Stimulated activated CD8-positive, alpha-beta memory T cell treated with anti-CD3 and anti-CD28 coated beads, Interleukin-12 subunit alpha, Interleukin-12 subunit beta, amount 100 ng/mL, for 24 hours (primary cell): ENCODE measurements at regions not wholly inside any gene's neighbourhood (a gene's known extent, or its start where the extent isn't known, plus 50 kb on each side); places are given as distances from the start of the nearest gene placed in this dataset.

ENCODE experiments used
- DNase-seq: peaks from one replicate; pipeline ENCODE4 v3.0.0-alpha.2; 2020; ENCODE audit errors: extremely low read depth

GRCh38 chr5:111676926-111677415, 80.0 kb downstream of the NREP start:
- no peak for DNase-seq

- DNase-seq: no peak
Measured at GRCh38 chr5:111676466-111676865, 80.5 kb downstream of the NREP start.

- no peak for DNase-seq
Measured at GRCh38 chr5:111675201-111675934, 81.6 kb downstream of the NREP start.

GRCh38 chr5:111673891-111674626, 82.9 kb downstream of the NREP start:
- no peak for DNase-seq

GRCh38 chr5:111672099-111672498, 84.9 kb downstream of the NREP start:
- no peak for DNase-seq

- DNase-seq: no peak
Measured at GRCh38 chr5:111670826-111671492, 86.0 kb downstream of the NREP start.

GRCh38 chr5:111668477-111669414, 88.2 kb downstream of the NREP start:
- no peak for DNase-seq

GRCh38 chr5:111667128-111667736, 89.8 kb downstream of the NREP start:
- no peak for DNase-seq

- DNase-seq: no peak
Measured at GRCh38 chr5:111656580-111656979, 100.4 kb downstream of the NREP start.

- DNase-seq: no peak
Measured at GRCh38 chr5:111655169-111655924, 101.6 kb downstream of the NREP start.

- no peak for DNase-seq
Measured at GRCh38 chr5:111653408-111653807, 103.6 kb downstream of the NREP start.

GRCh38 chr5:111649516-111649915, 107.5 kb downstream of the NREP start:
- DNase-seq: no peak

GRCh38 chr5:111645303-111645838, 111.6 kb downstream of the NREP start:
- DNase-seq: no peak

GRCh38 chr5:111643499-111643898, 113.5 kb downstream of the NREP start:
- DNase-seq: no peak

- no peak for DNase-seq
Measured at GRCh38 chr5:111641533-111642233, 115.3 kb downstream of the NREP start.

- no peak for DNase-seq
Measured at GRCh38 chr5:111639912-111640311, 117.1 kb downstream of the NREP start.

- no peak for DNase-seq
Measured at GRCh38 chr5:111636736-111637135, 120.3 kb downstream of the NREP start.

GRCh38 chr5:111635916-111636570, 121.0 kb downstream of the NREP start:
- no peak for DNase-seq
